HG02763 (cell line): ENCODE measurements at regions not wholly inside any gene's neighbourhood (a gene's known extent, or its start where the extent isn't known, plus 50 kb on each side); places are given as distances from the start of the nearest gene placed in this dataset.

Experiments
- ATAC-seq: cut with Tn5 transposase; IDR thresholded peaks from one replicate; pipeline ENCODE4 v1.9.1; 2021; ENCODE audit warnings: mild to moderate bottlenecking, moderate library complexity; ENCODE audit not compliant: unreplicated experiment

GRCh38 chr20:10802236-10802635 lies 128.4 kb upstream of the JAG1 start:
- ATAC-seq: no peak

- ATAC-seq: no peak
Measured at GRCh38 chr20:10805764-10806163, 132.0 kb upstream of the JAG1 start.

GRCh38 chr20:10806539-10806938 lies 132.7 kb upstream of the JAG1 start:
- no peak for ATAC-seq

GRCh38 chr20:10807013-10807412 lies 133.2 kb upstream of the JAG1 start:
- no peak for ATAC-seq

GRCh38 chr20:10812759-10813327 lies 139.0 kb upstream of the JAG1 start:
- no peak for ATAC-seq

- no peak for ATAC-seq
Measured at GRCh38 chr20:10823585-10823984, 149.8 kb upstream of the JAG1 start.

GRCh38 chr20:10824750-10825500 lies 151.1 kb upstream of the JAG1 start:
- ATAC-seq: no peak

GRCh38 chr20:10826111-10826510 lies 152.3 kb upstream of the JAG1 start:
- ATAC-seq: no peak

- no peak for ATAC-seq
Measured at GRCh38 chr20:10828180-10828579, 154.4 kb upstream of the JAG1 start.

- no peak for ATAC-seq
Measured at GRCh38 chr20:10832141-10832540, 158.3 kb upstream of the JAG1 start.

GRCh38 chr20:10837901-10838300 lies 164.1 kb upstream of the JAG1 start:
- no peak for ATAC-seq

GRCh38 chr20:10842116-10842515 lies 168.3 kb upstream of the JAG1 start:
- no peak for ATAC-seq

GRCh38 chr20:10843146-10843711 lies 169.4 kb upstream of the JAG1 start:
- ATAC-seq: no peak

- ATAC-seq: no peak
Measured at GRCh38 chr20:10846766-10847165, 173.0 kb upstream of the JAG1 start.

- ATAC-seq: no peak
Measured at GRCh38 chr20:10848810-10849370, 175.1 kb upstream of the JAG1 start.

GRCh38 chr20:10853176-10853575 lies 179.4 kb upstream of the JAG1 start:
- ATAC-seq: no peak

- no peak for ATAC-seq
Measured at GRCh38 chr20:10853731-10854130, 179.9 kb upstream of the JAG1 start.

- ATAC-seq: no peak
Measured at GRCh38 chr20:10854976-10855375, 181.2 kb upstream of the JAG1 start.

- no peak for ATAC-seq
Measured at GRCh38 chr20:10855778-10856177, 182.0 kb upstream of the JAG1 start.

GRCh38 chr20:10856237-10857015 lies 182.6 kb upstream of the JAG1 start:
- no peak for ATAC-seq

GRCh38 chr20:10857352-10858070 lies 183.7 kb upstream of the JAG1 start:
- no peak for ATAC-seq
